Transverse colon (tissue), 3 donors: ENCODE measurements at regions not wholly inside any gene's neighbourhood (a gene's known extent, or its start where the extent isn't known, plus 50 kb on each side); places are given as distances from the start of the nearest gene placed in this dataset.

ENCODE experiments used
- POLR2A ChIP-seq: fragments of 450-650 bp; IDR thresholded peaks from one replicate; pipeline ENCODE4 v1.6.1; 2016; ENCODE audit warnings: antibody characterized with exemption, mild to moderate bottlenecking, moderate library complexity
- TF ChIP-seq, protein P1 (sequence below), 5 experiments: fragments of 200-600 bp in 3 of 5; fragments of 450-650 bp in 2 of 5; sonication (generic) in 3 of 5; IDR thresholded peaks; 1 replicate in 2 of 5; 2 replicates in 3 of 5; pipeline ENCODE4 v1.5.1; 2016 to 2017; ENCODE audit warnings: antibody characterized with exemption in 5 of 5, inconsistent platforms in 3 of 5, mild to moderate bottlenecking in 2 of 5, moderate library complexity in 1 of 5

DNA sequence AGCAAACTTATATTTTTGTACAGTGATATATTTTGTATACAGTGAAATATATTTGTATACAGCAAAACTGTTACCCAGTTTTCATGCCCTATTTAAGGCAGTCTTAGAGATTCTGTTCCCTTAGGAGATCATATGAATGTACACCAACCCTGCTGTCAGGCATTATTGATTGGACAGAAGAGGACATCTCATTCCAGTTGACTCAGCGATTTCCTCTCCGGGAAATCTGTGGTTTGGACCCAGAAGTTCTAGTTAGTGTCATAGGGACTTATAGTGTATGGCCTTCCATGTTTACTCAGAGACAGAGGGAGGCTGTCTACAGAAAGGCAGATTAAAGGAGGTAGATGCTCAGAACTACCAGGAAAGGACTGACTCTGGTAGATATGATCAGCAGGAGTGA is 318.8 kb upstream of the KCNMB2 start:
- TF ChIP-seq, protein P1, sequence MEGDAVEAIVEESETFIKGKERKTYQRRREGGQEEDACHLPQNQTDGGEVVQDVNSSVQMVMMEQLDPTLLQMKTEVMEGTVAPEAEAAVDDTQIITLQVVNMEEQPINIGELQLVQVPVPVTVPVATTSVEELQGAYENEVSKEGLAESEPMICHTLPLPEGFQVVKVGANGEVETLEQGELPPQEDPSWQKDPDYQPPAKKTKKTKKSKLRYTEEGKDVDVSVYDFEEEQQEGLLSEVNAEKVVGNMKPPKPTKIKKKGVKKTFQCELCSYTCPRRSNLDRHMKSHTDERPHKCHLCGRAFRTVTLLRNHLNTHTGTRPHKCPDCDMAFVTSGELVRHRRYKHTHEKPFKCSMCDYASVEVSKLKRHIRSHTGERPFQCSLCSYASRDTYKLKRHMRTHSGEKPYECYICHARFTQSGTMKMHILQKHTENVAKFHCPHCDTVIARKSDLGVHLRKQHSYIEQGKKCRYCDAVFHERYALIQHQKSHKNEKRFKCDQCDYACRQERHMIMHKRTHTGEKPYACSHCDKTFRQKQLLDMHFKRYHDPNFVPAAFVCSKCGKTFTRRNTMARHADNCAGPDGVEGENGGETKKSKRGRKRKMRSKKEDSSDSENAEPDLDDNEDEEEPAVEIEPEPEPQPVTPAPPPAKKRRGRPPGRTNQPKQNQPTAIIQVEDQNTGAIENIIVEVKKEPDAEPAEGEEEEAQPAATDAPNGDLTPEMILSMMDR (IDR thresholded peaks at IDR 0.05), result no peak
- TF ChIP-seq POLR2A, result no peak
